ENCODE measurements at regions not wholly inside any gene's neighbourhood (a gene's known extent, or its start where the extent isn't known, plus 50 kb on each side); places are given as distances from the start of the nearest gene placed in this dataset.

DNA sequence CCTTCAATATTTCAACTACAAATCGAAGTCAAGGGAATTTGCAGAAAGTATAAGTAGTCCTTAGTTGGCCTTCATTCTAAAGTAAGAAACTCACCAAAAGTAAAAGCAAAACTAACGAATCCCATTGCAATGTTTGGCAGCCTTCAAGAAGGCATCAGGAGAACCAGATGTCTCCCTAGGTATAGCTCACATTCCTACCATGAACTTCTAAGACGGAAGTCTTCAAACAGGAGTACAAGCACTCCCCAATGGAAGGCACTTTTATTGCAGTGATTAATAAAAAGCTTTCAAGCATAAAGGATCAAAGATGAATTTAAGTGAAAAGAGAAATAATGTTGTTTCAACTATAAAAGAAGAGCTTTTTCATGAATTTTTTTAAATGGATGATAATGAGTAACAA lies 236.0 kb upstream of the NR5A2 start:
- no peaks in the 10 kb centered on the region for H3K9me3 ChIP-seq (ENCODE audit: insufficient read depth, low read depth, low read length)
- WGBS = 93% methylated on average over 2 of the region's 3 CpGs
- no peak overlapping the region for H3K27ac ChIP-seq (ENCODE audit: low read depth, low read length)
- no peak overlapping the region for H3K4me3 ChIP-seq (ENCODE audit: low read length)
- H3K4me1 ChIP-seq (ENCODE audit: insufficient read depth, low read length) = peaks cover 20% of the 10 kb centered on the region
- no peaks in the 10 kb centered on the region for H3K36me3 ChIP-seq (ENCODE audit: insufficient read depth, low read length)
- H3K9ac ChIP-seq (ENCODE audit: low read depth, low read length) = no peak overlapping the region
- no peaks in the 10 kb centered on the region for H3K27me3 ChIP-seq (ENCODE audit: insufficient read depth, low read length)

DNA sequence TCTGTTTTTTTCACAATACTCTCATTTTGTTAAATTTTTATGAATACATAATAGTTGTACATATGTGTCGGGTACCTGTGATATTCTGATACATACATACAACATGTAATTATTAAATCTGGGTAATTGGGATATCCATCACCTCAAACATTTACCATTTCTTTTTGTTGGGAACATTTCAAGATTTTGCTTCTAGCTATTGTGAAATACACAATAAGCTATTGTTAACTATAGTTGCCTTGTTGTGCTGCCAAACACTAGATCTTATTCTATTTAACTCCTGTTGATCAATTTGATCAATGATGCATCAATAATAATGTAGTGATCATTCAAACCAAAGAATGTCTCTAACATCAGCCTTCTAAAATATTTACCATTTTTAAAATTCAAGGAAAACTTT lies 234.6 kb upstream of the NR5A2 start:
- no peak overlapping the region for H3K9ac ChIP-seq (ENCODE audit: low read depth, low read length)
- H3K27me3 ChIP-seq (ENCODE audit: insufficient read depth, low read length) = no peaks in the 10 kb centered on the region
- H3K4me3 ChIP-seq (ENCODE audit: low read length) = no peak overlapping the region
- H3K4me1 ChIP-seq (ENCODE audit: insufficient read depth, low read length) = peaks cover 20% of the 10 kb centered on the region
- no peak overlapping the region for H3K27ac ChIP-seq (ENCODE audit: low read depth, low read length)
- H3K36me3 ChIP-seq (ENCODE audit: insufficient read depth, low read length) = no peaks in the 10 kb centered on the region
- no peaks in the 10 kb centered on the region for H3K9me3 ChIP-seq (ENCODE audit: insufficient read depth, low read depth, low read length)
- no CpG with 5 or more reads among the region's 1 CpG for WGBS

DNA sequence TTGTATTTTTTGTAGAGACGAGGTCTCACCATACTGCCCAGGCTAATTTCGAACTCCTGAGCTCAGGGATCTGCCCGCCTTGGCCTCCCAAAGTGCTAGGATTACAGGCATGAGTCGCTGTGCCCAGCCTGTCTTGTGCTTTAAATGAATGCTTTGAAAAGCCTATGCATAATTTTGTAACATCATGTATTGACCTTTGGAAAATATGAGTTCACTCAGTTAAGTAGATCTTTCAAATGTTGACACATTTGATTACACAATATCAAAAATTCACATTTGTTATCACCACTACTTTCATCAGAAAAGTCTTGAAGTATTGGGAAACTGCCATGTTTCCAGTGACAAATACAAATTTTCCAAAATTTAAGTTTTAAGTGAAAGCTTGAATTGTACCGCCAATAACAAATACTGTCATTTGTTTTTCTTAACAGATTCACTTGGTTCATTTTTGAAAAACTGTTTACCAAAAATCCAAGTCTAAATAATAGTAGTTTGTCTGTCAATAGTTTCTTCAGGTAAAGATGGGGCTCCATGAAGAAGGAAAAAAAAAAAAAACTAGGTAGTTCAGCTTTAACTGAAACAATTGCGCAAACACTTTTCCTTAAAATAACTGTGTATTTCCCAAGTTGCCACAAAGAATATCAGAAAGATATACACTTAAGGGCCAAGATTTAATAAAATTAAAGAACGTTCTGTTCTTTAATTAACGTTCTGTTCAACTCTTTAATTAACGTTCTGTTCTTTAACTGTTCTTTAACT lies 233.2 kb upstream of the NR5A2 start:
- H3K9me3 ChIP-seq (ENCODE audit: insufficient read depth, low read depth, low read length) = no peaks in the 10 kb centered on the region
- H3K4me3 ChIP-seq (ENCODE audit: low read length) = no peak overlapping the region
- no peaks in the 10 kb centered on the region for H3K27me3 ChIP-seq (ENCODE audit: insufficient read depth, low read length)
- H3K9ac ChIP-seq (ENCODE audit: low read depth, low read length) = no peak overlapping the region
- WGBS = 90% methylated on average over 9 of the region's 9 CpGs
- no peaks in the 10 kb centered on the region for H3K36me3 ChIP-seq (ENCODE audit: insufficient read depth, low read length)
- H3K4me1 ChIP-seq (ENCODE audit: insufficient read depth, low read length) = peaks cover 24% of the 10 kb centered on the region
- no peak overlapping the region for H3K27ac ChIP-seq (ENCODE audit: low read depth, low read length)

DNA sequence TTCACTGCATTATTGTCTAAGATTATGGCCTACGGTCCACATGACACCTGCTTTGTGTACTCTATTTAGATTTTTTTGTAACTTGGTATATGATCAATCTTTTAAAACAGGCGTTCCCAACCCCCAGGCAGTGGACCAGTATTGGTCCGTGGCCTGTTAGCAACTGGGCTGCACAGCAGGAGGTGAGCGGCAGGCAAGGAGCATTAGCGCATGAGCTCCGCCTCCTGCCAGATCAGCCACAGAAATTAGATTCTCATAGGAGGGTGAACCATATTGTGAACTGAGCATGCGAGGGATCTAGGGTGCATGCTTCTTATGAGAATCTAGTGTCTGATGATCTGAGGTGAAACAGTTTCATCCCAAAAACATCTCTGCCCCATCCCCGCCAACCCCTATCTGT lies 228.4 kb upstream of the NR5A2 start:
- Histone ChIP-seq H3K27ac (ENCODE audit: low read depth, low read length) (no peak overlapping the region), H3K4me1 (ENCODE audit: insufficient read depth, low read length) (peaks cover 10% of the 10 kb centered on the region), H3K36me3 (ENCODE audit: insufficient read depth, low read length) (no peaks in the 10 kb centered on the region), H3K9me3 (ENCODE audit: insufficient read depth, low read depth, low read length) (no peaks in the 10 kb centered on the region), H3K4me3 (ENCODE audit: low read length) (no peak overlapping the region), H3K27me3 (ENCODE audit: insufficient read depth, low read length) (no peaks in the 10 kb centered on the region), H3K9ac (ENCODE audit: low read depth, low read length) (no peak overlapping the region)
- 77% methylated on average over 8 of the region's 8 CpGs for WGBS

DNA sequence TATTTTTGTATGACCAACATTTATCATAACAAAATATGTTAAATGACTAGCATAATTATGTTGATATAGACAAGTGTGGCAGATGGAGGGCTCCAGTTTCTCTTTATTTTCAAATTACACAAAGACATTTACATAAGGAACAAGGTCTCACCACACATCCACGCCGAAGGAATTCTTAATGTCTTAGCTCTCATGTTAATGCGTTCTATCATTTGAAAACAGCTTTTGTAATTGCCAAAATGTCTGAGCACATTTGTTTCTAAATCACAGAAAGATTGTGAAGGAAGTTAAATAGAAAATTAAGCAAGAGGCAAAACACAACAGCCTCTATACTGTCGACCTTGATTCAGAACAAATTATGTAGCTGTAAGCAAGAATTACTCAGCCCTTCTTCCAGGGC lies 223.0 kb upstream of the NR5A2 start:
- H3K9ac ChIP-seq (ENCODE audit: low read depth, low read length) = no peak overlapping the region
- H3K27me3 ChIP-seq (ENCODE audit: insufficient read depth, low read length) = no peaks in the 10 kb centered on the region
- WGBS = 82% methylated on average over 4 of the region's 4 CpGs
- no peaks in the 10 kb centered on the region for H3K36me3 ChIP-seq (ENCODE audit: insufficient read depth, low read length)
- H3K27ac ChIP-seq (ENCODE audit: low read depth, low read length) = no peak overlapping the region
- H3K9me3 ChIP-seq (ENCODE audit: insufficient read depth, low read depth, low read length) = no peaks in the 10 kb centered on the region
- H3K4me3 ChIP-seq (ENCODE audit: low read length) = no peak overlapping the region
- H3K4me1 ChIP-seq (ENCODE audit: insufficient read depth, low read length) = peaks cover 17% of the 10 kb centered on the region

DNA sequence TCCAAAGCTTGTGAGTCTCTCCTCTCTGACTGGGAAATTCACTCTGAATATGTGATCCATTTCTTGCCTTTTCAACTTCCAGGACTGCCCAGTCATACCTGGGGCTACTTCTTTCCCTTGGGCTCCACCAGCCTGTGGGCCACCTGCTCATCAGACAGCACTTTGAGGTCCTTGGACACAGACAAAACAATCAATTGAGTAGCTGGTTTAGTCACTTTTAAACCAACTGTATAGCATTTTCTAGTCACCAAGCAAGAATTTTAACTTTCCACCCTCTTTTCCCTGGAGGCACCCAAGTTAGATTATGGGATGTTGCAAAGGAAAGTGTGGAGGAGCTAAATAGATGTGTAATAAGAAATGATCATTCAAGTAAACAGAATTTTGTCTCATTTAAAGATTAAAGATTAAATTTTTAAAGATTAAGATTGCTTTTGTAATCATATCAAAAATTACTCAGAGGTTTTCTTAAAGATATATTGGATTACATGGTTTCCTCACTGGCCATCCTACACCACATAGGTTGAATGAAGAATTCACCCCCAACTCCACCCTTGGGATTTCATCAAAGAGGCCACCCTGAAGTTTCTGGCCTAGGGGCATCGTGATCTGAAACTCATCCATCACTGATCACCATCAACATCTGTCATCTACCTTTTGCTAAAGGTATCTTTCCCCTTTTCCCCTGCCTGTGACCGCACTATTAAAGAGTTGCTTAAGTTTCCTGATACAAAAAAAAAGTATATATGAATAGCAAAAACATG lies 219.2 kb upstream of the NR5A2 start:
- 91% methylated on average over 1 of the region's 2 CpGs for WGBS
- Histone ChIP-seq H3K9me3 (ENCODE audit: insufficient read depth, low read depth, low read length) (no peaks in the 10 kb centered on the region), H3K9ac (ENCODE audit: low read depth, low read length) (no peak overlapping the region), H3K27me3 (ENCODE audit: insufficient read depth, low read length) (no peaks in the 10 kb centered on the region), H3K36me3 (ENCODE audit: insufficient read depth, low read length) (no peaks in the 10 kb centered on the region), H3K4me1 (ENCODE audit: insufficient read depth, low read length) (peaks cover 15% of the 10 kb centered on the region), H3K27ac (ENCODE audit: low read depth, low read length) (no peak overlapping the region), H3K4me3 (ENCODE audit: low read length) (no peak overlapping the region)

DNA sequence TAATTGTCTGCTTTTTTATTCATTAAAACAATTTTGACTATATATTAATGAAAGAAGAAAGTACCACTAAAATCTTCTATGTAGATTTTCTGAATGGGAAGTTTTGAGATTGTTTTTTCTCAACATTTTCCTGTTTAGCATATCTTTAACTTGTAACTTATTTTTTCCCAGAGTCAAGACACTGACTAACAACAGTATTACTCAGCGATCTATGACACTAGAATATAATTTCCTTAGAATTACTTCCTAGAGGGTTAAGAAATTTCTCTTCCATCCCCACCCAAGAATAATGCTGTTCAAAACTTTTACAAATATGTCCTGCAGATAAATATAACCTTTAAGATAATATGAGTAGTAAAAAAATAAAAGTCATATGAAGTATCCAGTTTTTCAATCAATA lies 218.2 kb upstream of the NR5A2 start:
- Histone ChIP-seq H3K9me3 (ENCODE audit: insufficient read depth, low read depth, low read length) (no peaks in the 10 kb centered on the region), H3K36me3 (ENCODE audit: insufficient read depth, low read length) (no peaks in the 10 kb centered on the region), H3K27ac (ENCODE audit: low read depth, low read length) (no peak overlapping the region), H3K4me1 (ENCODE audit: insufficient read depth, low read length) (peaks cover 9% of the 10 kb centered on the region), H3K9ac (ENCODE audit: low read depth, low read length) (no peak overlapping the region), H3K4me3 (ENCODE audit: low read length) (no peak overlapping the region), H3K27me3 (ENCODE audit: insufficient read depth, low read length) (no peaks in the 10 kb centered on the region)
- 86% methylated on average over 1 of the region's 1 CpG for WGBS

DNA sequence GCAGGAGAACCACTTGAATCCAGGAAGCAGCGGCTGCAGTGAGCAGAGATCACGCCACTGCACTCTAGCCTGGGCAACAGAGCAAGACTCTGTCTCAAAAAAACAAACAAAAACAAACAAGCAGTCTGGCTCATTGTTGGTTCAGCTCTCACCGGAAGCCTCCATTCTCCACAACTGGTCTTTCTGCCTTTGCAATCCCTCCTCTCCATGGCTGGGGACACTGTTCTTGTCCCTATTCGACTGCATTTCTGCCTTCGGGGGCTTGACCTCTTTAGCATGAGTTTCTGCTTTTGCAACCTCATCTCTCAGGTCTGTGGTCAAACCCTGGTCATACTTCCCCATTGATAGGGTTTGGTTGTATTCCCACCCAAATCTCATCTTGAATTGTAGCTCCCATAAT lies 216.3 kb upstream of the NR5A2 start:
- Histone ChIP-seq H3K9me3 (ENCODE audit: insufficient read depth, low read depth, low read length) (no peaks in the 10 kb centered on the region), H3K9ac (ENCODE audit: low read depth, low read length) (no peak overlapping the region), H3K36me3 (ENCODE audit: insufficient read depth, low read length) (no peaks in the 10 kb centered on the region), H3K27ac (ENCODE audit: low read depth, low read length) (no peak overlapping the region), H3K4me3 (ENCODE audit: low read length) (no peak overlapping the region), H3K27me3 (ENCODE audit: insufficient read depth, low read length) (no peaks in the 10 kb centered on the region), H3K4me1 (ENCODE audit: insufficient read depth, low read length) (no peaks in the 10 kb centered on the region)
- whole genome bisulfite sequencing = 94% methylated on average over 5 of the region's 5 CpGs

DNA sequence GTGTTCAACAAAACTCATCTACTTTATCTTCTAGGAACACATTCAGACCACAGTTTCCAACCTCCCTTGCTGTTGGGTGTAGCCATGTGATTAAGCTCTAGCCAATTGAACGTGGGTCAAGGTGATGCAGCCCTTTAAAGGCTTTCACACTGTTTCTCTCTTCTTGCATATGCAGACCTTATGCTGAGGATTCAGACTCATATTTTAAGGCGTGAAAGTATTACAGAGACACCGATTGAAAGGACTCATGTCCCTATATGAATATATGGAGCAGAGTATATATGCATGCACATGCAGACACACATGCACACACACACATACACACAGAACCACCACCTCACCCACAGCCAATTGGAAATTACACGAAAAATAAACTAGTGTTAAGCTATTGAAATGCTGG lies 214.3 kb upstream of the NR5A2 start:
- WGBS = 92% methylated on average over 3 of the region's 4 CpGs
- H3K27me3 ChIP-seq (ENCODE audit: insufficient read depth, low read length) = no peaks in the 10 kb centered on the region
- no peak overlapping the region for H3K27ac ChIP-seq (ENCODE audit: low read depth, low read length)
- H3K9ac ChIP-seq (ENCODE audit: low read depth, low read length) = no peak overlapping the region
- no peaks in the 10 kb centered on the region for H3K36me3 ChIP-seq (ENCODE audit: insufficient read depth, low read length)
- H3K4me1 ChIP-seq (ENCODE audit: insufficient read depth, low read length) = no peaks in the 10 kb centered on the region
- H3K4me3 ChIP-seq (ENCODE audit: low read length) = no peak overlapping the region
- no peaks in the 10 kb centered on the region for H3K9me3 ChIP-seq (ENCODE audit: insufficient read depth, low read depth, low read length)

DNA sequence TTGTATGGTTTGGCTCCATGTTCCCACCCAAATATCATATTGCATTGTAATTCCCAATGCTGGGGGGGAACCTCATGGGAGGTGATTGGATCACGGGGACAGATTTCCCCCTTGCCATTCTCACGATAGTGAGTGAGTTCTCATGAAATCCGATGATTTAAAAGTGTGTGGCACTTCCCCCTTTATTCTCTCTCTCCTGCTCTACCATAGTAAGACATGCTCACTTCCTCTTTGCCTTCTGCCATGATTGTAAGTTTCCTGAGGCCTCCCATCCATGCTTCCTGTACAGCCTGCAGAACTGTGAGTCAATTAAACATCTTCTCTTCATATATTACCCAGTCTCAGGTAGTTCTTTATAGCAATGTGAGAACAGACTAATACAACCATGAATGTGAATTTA lies 211.6 kb upstream of the NR5A2 start:
- Histone ChIP-seq H3K9me3 (ENCODE audit: insufficient read depth, low read depth, low read length) (no peaks in the 10 kb centered on the region), H3K9ac (ENCODE audit: low read depth, low read length) (no peak overlapping the region), H3K4me1 (ENCODE audit: insufficient read depth, low read length) (no peaks in the 10 kb centered on the region), H3K27ac (ENCODE audit: low read depth, low read length) (no peak overlapping the region), H3K36me3 (ENCODE audit: insufficient read depth, low read length) (no peaks in the 10 kb centered on the region), H3K4me3 (ENCODE audit: low read length) (no peak overlapping the region), H3K27me3 (ENCODE audit: insufficient read depth, low read length) (no peaks in the 10 kb centered on the region)
- 98% methylated on average over 3 of the region's 3 CpGs for WGBS

DNA sequence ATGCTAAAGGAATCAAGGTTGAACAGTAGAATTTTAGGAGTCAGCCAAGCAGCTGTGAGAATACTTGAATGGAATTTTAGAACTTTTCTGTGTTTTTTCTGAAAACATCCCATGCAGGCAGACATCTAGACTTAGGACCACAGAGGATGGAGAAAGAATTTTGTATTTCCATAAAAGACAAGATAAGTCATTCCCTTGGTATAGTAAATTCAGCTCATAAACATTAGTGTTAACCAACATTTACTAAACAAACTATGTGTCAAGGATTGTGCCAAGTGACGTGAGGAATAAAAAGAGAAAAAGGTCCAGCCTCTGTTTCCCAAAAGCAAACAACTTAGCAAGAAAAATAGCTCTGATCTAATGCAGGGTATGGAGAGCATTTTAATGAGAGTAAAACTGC lies 210.2 kb upstream of the NR5A2 start:
- Histone ChIP-seq H3K4me3 (ENCODE audit: low read length) (no peak overlapping the region), H3K36me3 (ENCODE audit: insufficient read depth, low read length) (no peaks in the 10 kb centered on the region), H3K9ac (ENCODE audit: low read depth, low read length) (no peak overlapping the region), H3K9me3 (ENCODE audit: insufficient read depth, low read depth, low read length) (no peaks in the 10 kb centered on the region), H3K27ac (ENCODE audit: low read depth, low read length) (no peak overlapping the region), H3K27me3 (ENCODE audit: insufficient read depth, low read length) (no peaks in the 10 kb centered on the region), H3K4me1 (ENCODE audit: insufficient read depth, low read length) (no peaks in the 10 kb centered on the region)
- WGBS = no CpG with 5 or more reads among the region's 1 CpG

All from HUES64 (cell line).